Activated CD8-positive, alpha-beta T cell treated with anti-CD3 and anti-CD28 coated beads, Interleukin-2, amount 10 ng/mL, durations not matched to agents 7 days and 5 days (primary cell): ENCODE measurements at regions not wholly inside any gene's neighbourhood (a gene's known extent, or its start where the extent isn't known, plus 50 kb on each side); places are given as distances from the start of the nearest gene placed in this dataset.

ENCODE experiments used
- ATAC-seq: fragments of 150-1000 bp; cut with Tn5 transposase; one replicate; pipeline ENCODE4 v1.10.0; 2021; ENCODE audit warnings: moderate library complexity
- CTCF ChIA-PET: fragments of 350-600 bp; sonication (Branson Sonifier 250); formaldehyde crosslinking; loops from one replicate; lab custom pipeline; 2021; ENCODE audit warnings: antibody characterized with exemption; lab: Charles Lee
- POLR2A ChIA-PET: fragments of 350-600 bp; sonication (Branson Sonifier 250); formaldehyde crosslinking; loops from one replicate; lab custom pipeline; 2021; ENCODE audit warnings: antibody characterized with exemption; lab: Charles Lee
- DNase-seq: peaks from one replicate; pipeline ENCODE4 v3.0.0-alpha.2; 2020
- H3K27ac Mint-ChIP-seq: one replicate; pipeline ENCODE4 v1.8.0; 2021; ENCODE audit warnings: mild to moderate bottlenecking, mixed read lengths
- H3K27me3 Mint-ChIP-seq: one replicate; pipeline ENCODE4 v1.8.0; 2021; ENCODE audit warnings: low read depth, mixed read lengths
- H3K36me3 Mint-ChIP-seq: one replicate; pipeline ENCODE4 v1.8.0; 2021; ENCODE audit warnings: low read depth, mixed read lengths
- H3K4me1 Mint-ChIP-seq: one replicate; pipeline ENCODE4 v1.8.0; 2021; ENCODE audit warnings: low read depth, mixed read lengths
- H3K4me3 Mint-ChIP-seq: one replicate; pipeline ENCODE4 v1.8.0; 2021; ENCODE audit warnings: mild to moderate bottlenecking, mixed read lengths
- H3K9me3 Mint-ChIP-seq: one replicate; pipeline ENCODE4 v1.8.0; 2022; ENCODE audit warnings: mixed read lengths; ENCODE audit not compliant: insufficient read depth

- CTCF ChIA-PET: no interaction called here
- POLR2A ChIA-PET: no interaction called here
- ATAC-seq: no peak
These were observed 198.1 kb upstream of the NUDT6 start for GRCh38 chr4:123120473-123120872.

GRCh38 chr4:123121241-123121907 lies 199.0 kb upstream of the NUDT6 start:
- ChIA-PET CTCF (no interaction called here), POLR2A (no interaction called here)
- H3K27me3 Mint-ChIP-seq: no peaks in the 10 kb centered on the region
- H3K36me3 Mint-ChIP-seq: peaks cover 7% of the 10 kb centered on the region
- H3K4me3 Mint-ChIP-seq: no peak overlapping the region
- H3K27ac Mint-ChIP-seq: no peak overlapping the region
- DNase-seq (no peak), ATAC-seq (no peak)
- H3K9me3 Mint-ChIP-seq: no peaks in the 10 kb centered on the region
- no peaks in the 10 kb centered on the region for H3K4me1 Mint-ChIP-seq

More at GRCh38 chr4:123120473-123120872, 198.1 kb upstream of the NUDT6 start:
- Mint-ChIP-seq H3K27me3 (no peaks in the 10 kb centered on the region), H3K4me3 (no peak overlapping the region), H3K9me3 (no peaks in the 10 kb centered on the region), H3K36me3 (peaks cover 10% of the 10 kb centered on the region), H3K4me1 (no peaks in the 10 kb centered on the region), H3K27ac (no peak overlapping the region)
- DNase-seq: no peak

- POLR2A ChIA-PET: no interaction called here
These were observed 203.1 kb upstream of the NUDT6 start for GRCh38 chr4:123125477-123125876.

GRCh38 chr4:123127218-123127617 lies 204.8 kb upstream of the NUDT6 start:
- no peak overlapping the region for H3K4me3 Mint-ChIP-seq
- H3K27me3 Mint-ChIP-seq: no peaks in the 10 kb centered on the region
- H3K36me3 Mint-ChIP-seq: peaks cover 3% of the 10 kb centered on the region
- ChIA-PET CTCF (interaction anchor here (0.6 to 1.2 kb wide), 3 partner anchors 273 to 1213 kb away, joined by 3 to 4 read pairs (median 3); no protein-coding TSS in a partner anchor), POLR2A (no interaction called here)
- no peaks in the 10 kb centered on the region for H3K9me3 Mint-ChIP-seq
- ATAC-seq: no peak
- no peak for DNase-seq
- no peak overlapping the region for H3K27ac Mint-ChIP-seq
- no peaks in the 10 kb centered on the region for H3K4me1 Mint-ChIP-seq

More at GRCh38 chr4:123125477-123125876, 203.1 kb upstream of the NUDT6 start:
- no peak overlapping the region for H3K4me3 Mint-ChIP-seq
- no peaks in the 10 kb centered on the region for H3K9me3 Mint-ChIP-seq
- no peak overlapping the region for H3K27ac Mint-ChIP-seq
- CTCF ChIA-PET: interaction anchor here (0.6 to 1.5 kb wide), 2 partner anchors 9 to 23 kb away, joined by 3 to 5 read pairs; no protein-coding TSS in a partner anchor
- no peaks in the 10 kb centered on the region for H3K4me1 Mint-ChIP-seq
- peaks cover 3% of the 10 kb centered on the region for H3K36me3 Mint-ChIP-seq
- H3K27me3 Mint-ChIP-seq: no peaks in the 10 kb centered on the region
- ATAC-seq (no peak), DNase-seq (no peak)

GRCh38 chr4:123127875-123128274 lies 205.5 kb upstream of the NUDT6 start:
- peaks cover 3% of the 10 kb centered on the region for H3K36me3 Mint-ChIP-seq
- ChIA-PET POLR2A (no interaction called here), CTCF (interaction anchor here (0.6 to 1.2 kb wide), 3 partner anchors 272 to 1213 kb away, joined by 3 to 4 read pairs (median 3); no protein-coding TSS in a partner anchor)
- ATAC-seq (no peak), DNase-seq (no peak)
- no peaks in the 10 kb centered on the region for H3K4me1 Mint-ChIP-seq
- H3K4me3 Mint-ChIP-seq: no peak overlapping the region
- H3K27ac Mint-ChIP-seq: no peak overlapping the region
- no peaks in the 10 kb centered on the region for H3K27me3 Mint-ChIP-seq
- H3K9me3 Mint-ChIP-seq: no peaks in the 10 kb centered on the region

GRCh38 chr4:123133397-123134050 lies 211.1 kb upstream of the NUDT6 start:
- DNase-seq (no peak), ATAC-seq (no peak)
- no peaks in the 10 kb centered on the region for H3K9me3 Mint-ChIP-seq
- no peaks in the 10 kb centered on the region for H3K4me1 Mint-ChIP-seq
- H3K36me3 Mint-ChIP-seq: no peaks in the 10 kb centered on the region
- no peak overlapping the region for H3K27ac Mint-ChIP-seq
- POLR2A ChIA-PET: no interaction called here
- H3K27me3 Mint-ChIP-seq: no peaks in the 10 kb centered on the region
- H3K4me3 Mint-ChIP-seq: no peak overlapping the region
- CTCF ChIA-PET: no interaction called here

- no peaks in the 10 kb centered on the region for H3K9me3 Mint-ChIP-seq
- no peak for ATAC-seq
- H3K4me1 Mint-ChIP-seq: no peaks in the 10 kb centered on the region
- H3K36me3 Mint-ChIP-seq: no peaks in the 10 kb centered on the region
- ChIA-PET POLR2A (no interaction called here), CTCF (no interaction called here)
- DNase-seq: no peak
- H3K4me3 Mint-ChIP-seq: no peak overlapping the region
- H3K27me3 Mint-ChIP-seq: no peaks in the 10 kb centered on the region
- no peak overlapping the region for H3K27ac Mint-ChIP-seq
These were observed 222.2 kb upstream of the NUDT6 start for GRCh38 chr4:123144616-123145015.

GRCh38 chr4:123158576-123158975 lies 236.2 kb upstream of the NUDT6 start:
- no peak overlapping the region for H3K27ac Mint-ChIP-seq
- CTCF ChIA-PET: no interaction called here
- no peak for DNase-seq
- no peak for ATAC-seq
- H3K36me3 Mint-ChIP-seq: peaks cover 2% of the 10 kb centered on the region
- H3K9me3 Mint-ChIP-seq: no peaks in the 10 kb centered on the region
- H3K4me3 Mint-ChIP-seq: no peak overlapping the region
- POLR2A ChIA-PET: no interaction called here
- H3K27me3 Mint-ChIP-seq: no peaks in the 10 kb centered on the region
- no peaks in the 10 kb centered on the region for H3K4me1 Mint-ChIP-seq

GRCh38 chr4:123159479-123159878 lies 237.1 kb upstream of the NUDT6 start:
- Mint-ChIP-seq H3K4me1 (no peaks in the 10 kb centered on the region), H3K36me3 (no peaks in the 10 kb centered on the region), H3K9me3 (no peaks in the 10 kb centered on the region), H3K27me3 (no peaks in the 10 kb centered on the region), H3K4me3 (no peak overlapping the region), H3K27ac (no peak overlapping the region)
- DNase-seq (no peak), ATAC-seq (no peak)
- ChIA-PET CTCF (no interaction called here), POLR2A (no interaction called here)

GRCh38 chr4:123162859-123163258 lies 233.7 kb upstream of the SPRY1 start:
- H3K4me1 Mint-ChIP-seq: no peaks in the 10 kb centered on the region
- POLR2A ChIA-PET: no interaction called here
- CTCF ChIA-PET: no interaction called here

GRCh38 chr4:123163501-123163900 lies 233.1 kb upstream of the SPRY1 start:
- ChIA-PET CTCF (no interaction called here), POLR2A (no interaction called here)
- ATAC-seq: no peak
- Mint-ChIP-seq H3K36me3 (no peaks in the 10 kb centered on the region), H3K27me3 (no peaks in the 10 kb centered on the region), H3K4me1 (no peaks in the 10 kb centered on the region), H3K4me3 (no peak overlapping the region), H3K27ac (no peak overlapping the region), H3K9me3 (no peaks in the 10 kb centered on the region)
- DNase-seq: no peak

More at GRCh38 chr4:123162859-123163258, 233.7 kb upstream of the SPRY1 start:
- Mint-ChIP-seq H3K4me3 (no peak overlapping the region), H3K9me3 (no peaks in the 10 kb centered on the region), H3K36me3 (no peaks in the 10 kb centered on the region), H3K27me3 (no peaks in the 10 kb centered on the region), H3K27ac (no peak overlapping the region)
- DNase-seq (no peak), ATAC-seq (no peak)

- no peak overlapping the region for H3K27ac Mint-ChIP-seq
- no peaks in the 10 kb centered on the region for H3K36me3 Mint-ChIP-seq
- DNase-seq (no peak), ATAC-seq (no peak)
- H3K27me3 Mint-ChIP-seq: no peaks in the 10 kb centered on the region
- no peaks in the 10 kb centered on the region for H3K4me1 Mint-ChIP-seq
- no peaks in the 10 kb centered on the region for H3K9me3 Mint-ChIP-seq
- ChIA-PET POLR2A (no interaction called here), CTCF (no interaction called here)
- no peak overlapping the region for H3K4me3 Mint-ChIP-seq
These were observed 230.6 kb upstream of the SPRY1 start for GRCh38 chr4:123166023-123166422.
